H9 (cell line): ENCODE measurements at regions not wholly inside any gene's neighbourhood (a gene's known extent, or its start where the extent isn't known, plus 50 kb on each side); places are given as distances from the start of the nearest gene placed in this dataset.

ENCODE experiments used
- DNase-seq: peaks from one replicate; pipeline ENCODE4 v3.0.0-alpha.2; 2017
- H2AFZ ChIP-seq: one replicate; pipeline ENCODE4 v1.6.1; 2013; ENCODE audit warnings: mild to moderate bottlenecking, low read length, control low read depth, moderate library complexity
- H2AK5ac ChIP-seq: 2 replicates; pipeline ENCODE4 v1.6.1; 2013; ENCODE audit warnings: low read length, control low read depth, mixed read lengths; ENCODE audit not compliant: insufficient read length
- H2BK120ac ChIP-seq: one replicate; pipeline ENCODE4 v1.6.1; 2013; ENCODE audit warnings: low read depth, mild to moderate bottlenecking, low read length, control low read depth, inconsistent platforms; ENCODE audit not compliant: poor library complexity, severe bottlenecking
- H2BK12ac ChIP-seq: 2 replicates; pipeline ENCODE4 v1.6.1; 2013; ENCODE audit warnings: low read length, control low read depth, mixed read lengths, low read depth; ENCODE audit not compliant: insufficient read length
- H2BK15ac ChIP-seq: 2 replicates; pipeline ENCODE4 v1.6.1; 2013; ENCODE audit warnings: low read depth, low read length, control low read depth
- H2BK20ac ChIP-seq: one replicate; pipeline ENCODE4 v1.6.1; 2013; ENCODE audit warnings: low read depth, mild to moderate bottlenecking, low read length, control low read depth, inconsistent platforms; ENCODE audit not compliant: poor library complexity, severe bottlenecking
- H2BK5ac ChIP-seq: 2 replicates; pipeline ENCODE4 v1.6.1; 2013; ENCODE audit warnings: low read length, control low read depth, mixed read lengths; ENCODE audit not compliant: insufficient read length
- H3K14ac ChIP-seq: 2 replicates; pipeline ENCODE4 v1.6.1; 2013; ENCODE audit warnings: low read length, control low read depth; ENCODE audit not compliant: insufficient read depth
- H3K18ac ChIP-seq: 2 replicates; pipeline ENCODE4 v1.6.1; 2013; ENCODE audit warnings: low read depth, mild to moderate bottlenecking, mixed read lengths, low read length, control low read depth; ENCODE audit not compliant: insufficient read length
- H3K23ac ChIP-seq: 2 replicates; pipeline ENCODE4 v1.6.1; 2013; ENCODE audit warnings: low read length, control low read depth, mixed read lengths, low read depth; ENCODE audit not compliant: insufficient read length
- H3K23me2 ChIP-seq: 2 replicates; pipeline ENCODE4 v1.6.1; 2013; ENCODE audit warnings: low read depth, mild to moderate bottlenecking, mixed read lengths, low read length, control low read depth; ENCODE audit not compliant: insufficient read length, poor library complexity, severe bottlenecking
- H3K27ac ChIP-seq: 2 replicates; pipeline ENCODE4 v1.5.1; 2013; ENCODE audit warnings: low read length, control low read depth, mixed read lengths, low read depth; ENCODE audit not compliant: insufficient read length
- H3K27me3 ChIP-seq: 2 replicates; pipeline ENCODE4 v1.6.1; 2013; ENCODE audit warnings: low read length, control low read depth, inconsistent platforms; ENCODE audit not compliant: insufficient read depth
- H3K4ac ChIP-seq: 2 replicates; pipeline ENCODE4 v1.6.1; 2013; ENCODE audit warnings: low read depth, mild to moderate bottlenecking, control low read depth, inconsistent platforms, low read length, moderate library complexity
- H3K4me1 ChIP-seq: 2 replicates; pipeline ENCODE4 v1.6.1; 2013; ENCODE audit warnings: low read length, control low read depth, inconsistent platforms; ENCODE audit not compliant: insufficient read depth
- H3K4me2 ChIP-seq: 2 replicates; pipeline ENCODE4 v1.6.1; 2013; ENCODE audit warnings: low read length, control low read depth, mixed read lengths; ENCODE audit not compliant: insufficient read length, insufficient read depth
- H3K56ac ChIP-seq: 2 replicates; pipeline ENCODE4 v1.6.1; 2013; ENCODE audit warnings: low read depth, mild to moderate bottlenecking, mixed read lengths, low read length, control low read depth; ENCODE audit not compliant: insufficient read length
- H3K79me1 ChIP-seq: 2 replicates; pipeline ENCODE4 v1.6.1; 2013; ENCODE audit warnings: low read depth, mild to moderate bottlenecking, moderate library complexity, low read length, control low read depth, inconsistent platforms; ENCODE audit not compliant: insufficient read depth, poor library complexity, severe bottlenecking
- H3K79me2 ChIP-seq: 2 replicates; pipeline ENCODE4 v1.6.1; 2013; ENCODE audit warnings: low read length, control low read depth, inconsistent platforms; ENCODE audit not compliant: insufficient read depth
- H3K9ac ChIP-seq: 2 replicates; pipeline ENCODE4 v1.6.1; 2013; ENCODE audit warnings: low read length, control low read depth, mixed read lengths; ENCODE audit not compliant: insufficient read length; ENCODE audit errors: extremely low read depth
- H3K9me3 ChIP-seq: one replicate; pipeline ENCODE4 v1.6.1; 2013; ENCODE audit warnings: low read depth, low read length, inconsistent platforms; ENCODE audit not compliant: control insufficient read depth
- H3T11ph ChIP-seq: one replicate; pipeline ENCODE4 v1.6.1; 2013; ENCODE audit warnings: mild to moderate bottlenecking, low read length, control low read depth, inconsistent platforms
- H4K20me1 ChIP-seq: one replicate; pipeline ENCODE4 v1.6.1; 2013; ENCODE audit not compliant: control insufficient read depth, insufficient read length, insufficient read depth
- H4K5ac ChIP-seq: 2 replicates; pipeline ENCODE4 v1.6.1; 2013; ENCODE audit warnings: low read depth, mild to moderate bottlenecking, mixed read lengths, low read length, control low read depth; ENCODE audit not compliant: insufficient read length
- H4K8ac ChIP-seq: replicated peaks from 2 replicates; pipeline ENCODE4 v1.6.1; 2013; ENCODE audit warnings: low read length, control low read depth, mixed read lengths, low read depth; ENCODE audit not compliant: insufficient read length
- H4K91ac ChIP-seq: 2 replicates; pipeline ENCODE4 v1.6.1; 2013; ENCODE audit warnings: low read depth, mild to moderate bottlenecking, moderate library complexity, mixed read lengths, low read length, control low read depth; ENCODE audit not compliant: insufficient read length
- H3K27ac Mint-ChIP-seq, 3 experiments: 2 replicates in 2 of 3; 3 replicates in 1 of 3; pipeline ENCODE4 v1.8.0; 2020 to 2021; ENCODE audit warnings: mixed read lengths in 3 of 3, mild to moderate bottlenecking in 1 of 3, moderate library complexity in 1 of 3
- H3K27me3 Mint-ChIP-seq: 2 replicates; pipeline ENCODE4 v1.8.0; 2021; ENCODE audit warnings: low read depth, mild to moderate bottlenecking, moderate library complexity, mixed read lengths
- H3K36me3 Mint-ChIP-seq, 3 experiments: 2 replicates in 2 of 3; 3 replicates in 1 of 3; pipeline ENCODE4 v1.8.0; 2020 to 2021; ENCODE audit warnings: low read depth in 3 of 3, mixed read lengths in 3 of 3; ENCODE audit not compliant: insufficient read depth in 1 of 3
- H3K4me1 Mint-ChIP-seq, 2 experiments: 2 replicates each; pipeline ENCODE4 v1.8.0; 2020; ENCODE audit warnings: mixed read lengths in 2 of 2
- H3K4me3 Mint-ChIP-seq, 2 experiments: 2 replicates in 1 of 2; 3 replicates in 1 of 2; pipeline ENCODE4 v1.8.0; 2020 to 2021; ENCODE audit warnings: mild to moderate bottlenecking in 2 of 2, mixed read lengths in 2 of 2, moderate library complexity in 1 of 2
- H3K9me3 Mint-ChIP-seq, 2 experiments: 2 replicates in 1 of 2; 3 replicates in 1 of 2; pipeline ENCODE4 v1.8.0; 2020; ENCODE audit warnings: mild to moderate bottlenecking in 2 of 2, mixed read lengths in 2 of 2, moderate library complexity in 1 of 2
- WGBS: extraction: QIAGEN DNeasy Blood & Tissue Kit; methylation state at CpG from one replicate; pipeline ENCODE4 v1.1.7; 2013; ENCODE audit warnings: missing lambda C conversion rate, low lambda C conversion rate, mixed read lengths; ENCODE audit not compliant: insufficient read length; ENCODE audit errors: extremely low coverage; 5-methylcytosine and 5-hydroxymethylcytosine counted together
- TF ChIP-seq, protein P1 (sequence below): fragments of 200-600 bp; sonication (generic); conservative IDR thresholded peaks from 3 replicates; pipeline ENCODE4 v1.8.0; 2021; ENCODE audit warnings: antibody characterized with exemption, mild to moderate bottlenecking

DNA sequence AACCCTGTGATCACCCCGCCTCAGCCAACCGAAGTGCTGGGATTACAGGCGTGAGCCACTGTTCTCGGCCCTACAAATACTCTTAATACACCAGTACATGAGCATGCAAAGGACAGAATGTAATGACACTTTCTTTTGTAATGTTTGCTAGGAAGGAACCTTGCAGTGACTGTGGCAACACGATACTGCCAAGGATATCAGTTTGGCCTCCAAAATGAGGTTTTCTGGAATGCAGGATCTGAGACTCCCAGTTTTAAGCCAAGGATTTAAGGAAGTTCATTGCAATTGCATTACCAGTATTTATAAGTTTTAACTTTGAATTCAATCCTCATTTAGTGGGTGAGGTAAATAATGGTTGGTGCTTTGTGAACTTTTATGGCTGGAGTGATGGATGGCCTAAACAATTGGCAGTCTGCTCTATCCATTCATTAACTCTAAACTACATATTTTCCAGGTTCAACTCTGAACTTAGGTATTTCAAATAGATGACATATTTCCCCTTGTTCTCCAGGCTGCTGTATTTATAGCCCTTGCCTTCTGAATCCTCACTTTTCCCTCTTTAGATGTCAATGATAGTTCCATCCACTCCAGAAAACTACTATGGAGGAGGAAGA is 330.3 kb downstream of the C11orf87 start:
- no peak overlapping the region for H4K5ac ChIP-seq
- H2AFZ ChIP-seq, result no peak overlapping the region
- WGBS, result no CpG with 5 or more reads among the region's 5 CpGs
- H3K79me2 ChIP-seq, result no peaks in the 10 kb centered on the region
- H4K20me1 ChIP-seq, result no peaks in the 10 kb centered on the region
- Mint-ChIP-seq H3K27me3 (no peaks in the 10 kb centered on the region), H3K27ac (no peak overlapping the region), H3K4me1 (peaks cover 0 to 5% of the 10 kb centered on the region in 2 experiments; a peak in 2 of 4 replicates), H3K36me3 (no peaks in the 10 kb centered on the region), H3K9me3 (no peaks in the 10 kb centered on the region), H3K4me3 (no peak overlapping the region)
- no peak overlapping the region for H2AK5ac ChIP-seq
- no peak overlapping the region for H2BK12ac ChIP-seq
- H3K79me1 ChIP-seq, result no peaks in the 10 kb centered on the region
- H2BK5ac ChIP-seq, result no peak overlapping the region
- H3K27ac ChIP-seq, result no peak overlapping the region
- H3K4me2 ChIP-seq, result no peak overlapping the region
- DNase-seq, result no peak
- H3K23me2 ChIP-seq, result no peaks in the 10 kb centered on the region
- H3K23ac ChIP-seq, result no peak overlapping the region
- no peak overlapping the region for H2BK120ac ChIP-seq
- H3T11ph ChIP-seq, result no peak overlapping the region
- H3K9ac ChIP-seq, result no peak overlapping the region
- no peak overlapping the region for H3K4ac ChIP-seq
- no peaks in the 10 kb centered on the region for H3K4me1 ChIP-seq
- H3K14ac ChIP-seq, result no peak overlapping the region
- no peaks in the 10 kb centered on the region for H3K9me3 ChIP-seq
- H3K56ac ChIP-seq, result no peak overlapping the region
- no peaks in the 10 kb centered on the region for H3K27me3 ChIP-seq
- H2BK20ac ChIP-seq, result no peak overlapping the region
- no peak overlapping the region for H4K91ac ChIP-seq
- H4K8ac ChIP-seq, result no peak overlapping the region
- H3K18ac ChIP-seq, result no peak overlapping the region
- TF ChIP-seq, protein P1, sequence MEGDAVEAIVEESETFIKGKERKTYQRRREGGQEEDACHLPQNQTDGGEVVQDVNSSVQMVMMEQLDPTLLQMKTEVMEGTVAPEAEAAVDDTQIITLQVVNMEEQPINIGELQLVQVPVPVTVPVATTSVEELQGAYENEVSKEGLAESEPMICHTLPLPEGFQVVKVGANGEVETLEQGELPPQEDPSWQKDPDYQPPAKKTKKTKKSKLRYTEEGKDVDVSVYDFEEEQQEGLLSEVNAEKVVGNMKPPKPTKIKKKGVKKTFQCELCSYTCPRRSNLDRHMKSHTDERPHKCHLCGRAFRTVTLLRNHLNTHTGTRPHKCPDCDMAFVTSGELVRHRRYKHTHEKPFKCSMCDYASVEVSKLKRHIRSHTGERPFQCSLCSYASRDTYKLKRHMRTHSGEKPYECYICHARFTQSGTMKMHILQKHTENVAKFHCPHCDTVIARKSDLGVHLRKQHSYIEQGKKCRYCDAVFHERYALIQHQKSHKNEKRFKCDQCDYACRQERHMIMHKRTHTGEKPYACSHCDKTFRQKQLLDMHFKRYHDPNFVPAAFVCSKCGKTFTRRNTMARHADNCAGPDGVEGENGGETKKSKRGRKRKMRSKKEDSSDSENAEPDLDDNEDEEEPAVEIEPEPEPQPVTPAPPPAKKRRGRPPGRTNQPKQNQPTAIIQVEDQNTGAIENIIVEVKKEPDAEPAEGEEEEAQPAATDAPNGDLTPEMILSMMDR, result no peak
- no peak overlapping the region for H2BK15ac ChIP-seq
